CD4-positive, alpha-beta T cell treated with Interleukin-2 at 100 ng/mL for 4 hours (primary cell): ENCODE measurements at regions not wholly inside any gene's neighbourhood (a gene's known extent, or its start where the extent isn't known, plus 50 kb on each side); places are given as distances from the start of the nearest gene placed in this dataset.
"Not testable (repeated sequence)": the region's sequence is repeated elsewhere in the genome, so short reads cannot be mapped to it uniquely, and the experiment has no call there.

Source experiments
- DNase-seq: peaks from one replicate; pipeline ENCODE4 v3.0.0-alpha.2; 2020; ENCODE audit warnings: low spot score

GRCh38 chr5:4570047-4570995 lies 569.8 kb upstream of the ADAMTS16 start:
- no peak for DNase-seq

GRCh38 chr5:4571248-4571948 lies 568.7 kb upstream of the ADAMTS16 start:
- DNase-seq: no peak

DNA sequence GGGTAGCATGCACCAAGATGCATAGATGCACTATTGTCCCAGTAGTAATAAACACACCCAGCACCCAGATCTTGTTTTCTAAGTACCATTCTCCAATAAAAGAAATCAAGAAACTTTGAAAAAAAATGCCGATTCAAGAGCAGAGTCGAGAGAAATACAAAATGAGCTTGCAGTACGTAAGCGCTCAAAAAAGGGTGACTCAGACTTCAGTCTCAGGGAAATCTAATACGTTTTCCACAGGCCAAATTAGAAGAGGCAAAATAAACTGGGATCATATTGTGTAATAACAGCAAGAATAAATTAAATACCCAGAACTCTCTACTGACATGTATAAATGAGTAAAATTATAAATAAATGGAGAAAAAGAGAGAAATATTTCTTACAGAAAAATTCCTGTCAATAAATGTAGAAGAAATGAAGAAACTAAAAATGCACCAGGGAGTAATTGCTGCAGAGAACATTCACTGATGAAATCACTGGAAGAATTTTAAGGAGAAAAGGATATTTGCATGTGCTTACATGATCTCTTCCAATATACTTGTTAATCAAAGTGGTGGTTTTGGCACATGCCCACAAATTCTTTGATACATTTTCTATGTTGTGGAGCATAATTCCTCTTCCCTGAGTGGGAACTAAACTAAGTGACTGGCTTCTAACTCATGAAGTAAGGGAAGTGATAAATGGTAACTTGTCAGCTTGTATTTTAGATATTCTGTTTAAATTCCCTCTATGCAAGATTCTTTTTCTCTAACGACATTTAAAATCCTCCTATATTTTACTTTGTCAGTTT lies 567.6 kb upstream of the ADAMTS16 start:
- DNase-seq: no peak

DNA sequence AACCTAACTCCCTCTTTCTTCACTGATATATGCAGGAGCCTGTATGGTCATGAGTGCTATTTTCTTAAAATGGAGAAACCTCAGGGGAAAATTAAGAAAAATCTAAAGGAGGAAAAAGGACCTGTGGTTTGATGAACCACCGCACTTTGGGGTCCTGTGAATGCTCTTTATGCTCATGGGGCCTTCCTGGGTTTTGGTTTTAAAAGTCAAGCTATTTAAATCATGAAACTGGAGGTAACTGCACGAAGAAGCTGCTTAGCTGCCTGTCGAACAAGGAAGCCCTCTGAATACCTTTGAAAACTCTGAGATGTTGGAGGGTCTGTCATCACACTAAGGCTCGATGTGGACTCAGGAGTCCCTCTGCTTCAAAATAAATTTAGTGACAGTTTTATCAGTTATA lies 564.5 kb upstream of the ADAMTS16 start:
- no peak for DNase-seq

- DNase-seq: no peak
Observed at GRCh38 chr5:4576161-4576748, 563.9 kb upstream of the ADAMTS16 start.

DNA sequence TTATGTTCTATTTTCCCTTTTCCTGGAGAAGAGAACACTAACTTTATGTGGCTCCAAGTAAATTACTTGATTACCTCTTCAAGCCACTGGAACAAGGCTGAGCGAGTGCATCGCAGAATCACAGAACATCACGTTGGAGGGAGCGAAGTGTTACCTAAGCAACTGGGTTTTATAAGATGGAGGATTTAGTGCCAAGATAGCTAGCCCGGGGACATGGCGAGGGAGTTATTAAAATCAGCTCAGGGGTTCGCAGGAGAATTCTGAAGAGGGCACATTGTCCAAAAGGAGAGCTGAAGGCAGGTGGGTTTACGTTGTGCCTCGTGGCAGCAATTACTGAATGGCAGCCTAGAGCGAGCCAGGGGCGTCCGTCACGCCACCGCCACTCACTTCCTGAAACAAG lies 563.2 kb upstream of the ADAMTS16 start:
- no peak for DNase-seq

GRCh38 chr5:4579679-4580078 lies 560.5 kb upstream of the ADAMTS16 start:
- no peak for DNase-seq

DNA sequence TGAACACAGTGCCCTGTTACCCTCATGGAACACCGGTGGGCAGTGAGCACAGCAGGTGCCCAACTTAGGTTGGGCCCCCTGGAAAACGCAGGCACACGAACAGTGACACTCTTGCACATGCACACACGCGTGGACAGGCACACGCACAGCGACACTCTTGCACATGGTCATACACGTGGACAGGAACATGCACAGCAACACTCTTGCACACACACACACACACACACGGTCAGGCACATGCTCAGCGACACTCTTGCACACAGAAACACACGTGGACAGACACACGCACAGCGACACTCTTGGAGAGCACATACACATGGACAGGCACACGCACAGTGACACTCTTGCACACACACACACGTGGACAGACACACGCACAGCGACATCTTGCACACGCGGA lies 559.4 kb upstream of the ADAMTS16 start:
- DNase-seq: no peak

DNA sequence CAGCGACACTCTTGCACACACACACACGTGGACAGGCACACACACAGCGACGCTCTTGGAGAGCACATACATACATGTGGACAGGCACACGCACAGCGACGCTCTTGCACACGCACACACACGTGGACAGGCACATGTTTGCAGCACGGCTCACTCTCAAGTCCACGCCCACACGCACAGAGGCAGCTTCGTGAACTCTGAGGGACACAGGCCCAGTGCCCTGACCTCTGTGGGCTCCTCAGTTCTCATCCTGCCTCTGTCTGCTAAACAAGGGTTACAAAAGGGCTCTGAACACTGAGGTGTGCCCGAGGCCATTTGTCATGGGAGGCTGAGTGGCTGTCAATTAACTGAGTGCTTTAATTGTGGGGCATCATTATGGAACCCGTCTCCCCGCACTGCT lies 558.8 kb upstream of the ADAMTS16 start:
- DNase-seq: no peak

DNA sequence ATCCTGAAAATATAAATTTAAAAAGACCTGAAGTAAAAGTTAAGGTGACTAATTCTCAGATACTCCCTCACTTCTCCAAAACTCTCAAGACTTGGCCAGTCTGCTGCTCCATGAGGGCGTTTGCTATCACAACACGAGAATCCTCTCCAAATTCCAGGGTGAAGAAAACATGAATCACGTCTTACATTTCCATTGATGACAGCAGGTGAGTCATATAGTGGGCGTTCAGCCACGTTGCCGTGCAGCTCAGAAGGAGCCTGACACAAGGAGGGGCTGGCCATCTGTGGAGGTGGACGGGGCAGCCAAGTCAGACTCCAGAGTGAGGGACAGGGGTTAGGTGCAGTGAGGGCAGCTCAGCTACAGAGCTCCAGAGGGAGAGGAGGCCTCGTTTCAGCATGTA lies 555.1 kb upstream of the ADAMTS16 start:
- no peak for DNase-seq

DNA sequence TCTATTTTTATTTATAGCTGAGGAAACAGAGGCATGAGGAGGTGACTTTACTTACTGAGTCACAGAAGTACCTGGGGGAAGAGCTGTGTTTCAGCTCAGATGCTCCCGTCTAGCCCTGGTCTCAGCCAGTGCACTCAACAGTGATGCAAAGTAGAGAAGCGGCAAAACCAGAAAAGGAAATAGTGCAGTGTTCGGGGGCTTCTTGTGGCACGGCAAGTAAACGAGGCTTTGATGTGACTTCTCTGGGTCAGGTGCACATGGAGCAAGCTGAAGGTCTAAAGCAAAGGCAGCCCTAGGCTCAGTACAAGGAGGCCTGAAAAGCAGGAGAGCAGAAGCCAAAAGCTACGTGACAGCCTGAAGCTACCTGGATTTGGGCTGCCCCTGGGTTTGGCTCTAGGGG lies 526.7 kb upstream of the ADAMTS16 start:
- DNase-seq: no peak

DNA sequence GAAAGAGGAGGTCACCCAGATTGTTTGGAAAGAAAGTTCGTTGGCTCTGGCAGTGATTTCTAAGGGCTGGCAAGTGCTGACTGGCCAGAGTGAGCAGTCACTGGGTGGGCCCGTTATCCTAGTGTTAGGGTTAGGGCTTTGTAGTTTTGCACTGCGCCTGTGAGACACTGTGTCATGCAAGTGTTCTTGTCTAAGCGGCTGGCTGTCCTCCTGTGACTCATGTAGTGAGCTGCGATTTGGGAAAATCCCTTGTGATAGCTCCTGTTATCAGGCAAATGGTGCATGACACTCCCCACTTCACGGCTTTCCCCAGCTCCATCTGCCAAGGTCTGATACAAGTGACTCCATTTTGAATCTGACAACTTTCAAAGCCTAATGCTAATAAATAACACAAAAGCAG lies 526.0 kb upstream of the ADAMTS16 start:
- no peak for DNase-seq

- DNase-seq: not testable (repeated sequence)
Observed at GRCh38 chr5:4615369-4615768, 524.8 kb upstream of the ADAMTS16 start.

DNA sequence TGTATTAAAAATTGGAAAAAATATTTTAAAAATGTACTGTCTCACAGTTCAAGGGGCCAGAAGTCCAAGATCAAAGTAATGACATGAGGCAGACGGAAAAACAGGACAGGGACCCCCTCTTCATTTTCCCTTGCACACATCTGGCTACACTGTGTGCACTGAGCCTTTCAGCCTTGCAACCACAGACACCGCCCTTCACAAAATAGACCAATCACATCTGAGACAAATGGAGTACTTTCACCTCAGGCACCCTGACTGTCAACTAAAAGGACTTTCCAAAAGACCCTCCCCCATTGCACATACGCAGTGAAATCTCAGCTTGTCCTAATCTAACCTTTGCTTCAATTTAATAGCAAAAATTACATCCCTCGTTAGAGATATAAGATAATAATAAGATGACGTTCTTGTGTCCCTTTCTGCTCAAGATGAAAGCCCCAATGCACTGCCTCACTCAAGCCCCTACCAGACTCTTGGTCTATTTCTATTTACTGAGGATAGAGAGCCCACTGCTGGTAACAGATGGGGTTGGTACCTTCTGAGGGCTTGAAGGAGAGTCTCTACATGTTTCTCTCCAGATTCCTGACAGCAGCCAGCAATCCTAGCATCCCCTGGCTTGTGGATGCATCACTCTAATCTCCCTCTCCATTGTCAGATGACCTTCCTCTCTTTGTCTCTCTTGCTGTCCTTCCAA lies 514.8 kb upstream of the ADAMTS16 start:
- no peak for DNase-seq

DNA sequence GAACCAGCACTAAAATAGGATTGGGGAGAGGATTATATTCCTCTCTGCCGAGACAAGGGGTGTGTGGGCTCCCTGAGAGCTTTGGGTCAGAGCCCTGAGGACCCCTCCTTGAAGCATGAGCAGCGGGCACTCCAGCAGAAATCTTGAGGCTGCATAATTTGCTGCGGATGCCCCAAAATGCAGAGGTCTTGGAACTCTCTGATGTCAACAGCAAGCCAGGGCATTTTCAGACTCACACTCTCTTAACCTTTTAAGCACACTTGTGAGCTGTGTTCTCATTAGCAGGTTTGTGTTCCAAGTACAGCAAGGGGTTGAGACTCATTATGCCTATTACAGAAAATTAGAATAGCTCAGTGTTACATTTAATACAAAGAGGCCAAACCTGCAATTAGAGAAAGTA lies 513.0 kb upstream of the ADAMTS16 start:
- DNase-seq: no peak

- no peak for DNase-seq
Observed at GRCh38 chr5:4627929-4628328, 512.2 kb upstream of the ADAMTS16 start.

GRCh38 chr5:4628645-4629385 lies 511.3 kb upstream of the ADAMTS16 start:
- DNase-seq: no peak

GRCh38 chr5:4630031-4630430 lies 510.1 kb upstream of the ADAMTS16 start:
- no peak for DNase-seq

- DNase-seq: no peak
Observed at GRCh38 chr5:4634342-4634741, 505.8 kb upstream of the ADAMTS16 start.

- no peak for DNase-seq
Observed at GRCh38 chr5:4636378-4636777, 503.8 kb upstream of the ADAMTS16 start.

- no peak for DNase-seq
Observed at GRCh38 chr5:4639946-4640345, 500.2 kb upstream of the ADAMTS16 start.
